Stomach smooth muscle (tissue), 2 donors: ENCODE measurements at regions not wholly inside any gene's neighbourhood (a gene's known extent, or its start where the extent isn't known, plus 50 kb on each side); places are given as distances from the start of the nearest gene placed in this dataset.

Experiments used
- H3K27ac ChIP-seq: one replicate; pipeline ENCODE4 v1.7.0; 2013; ENCODE audit warnings: mild to moderate bottlenecking, low read length, inconsistent platforms
- H3K27me3 ChIP-seq, 2 donors: one replicate each; pipeline ENCODE4 v1.7.0; 2013; ENCODE audit warnings: low read length in 2 of 2; ENCODE audit not compliant: insufficient read depth in 2 of 2, control insufficient read depth in 1 of 2
- H3K36me3 ChIP-seq, 2 donors: one replicate each; pipeline ENCODE4 v1.7.0; 2013; ENCODE audit warnings: low read length in 2 of 2; ENCODE audit not compliant: control insufficient read depth in 2 of 2, insufficient read depth in 2 of 2
- H3K4me1 ChIP-seq: one replicate; pipeline ENCODE4 v1.7.0; 2013; ENCODE audit warnings: low read length; ENCODE audit not compliant: control insufficient read depth, insufficient read depth
- H3K4me3 ChIP-seq, 2 donors: one replicate each; pipeline ENCODE4 v1.7.0; 2013; ENCODE audit warnings: low read length in 2 of 2
- H3K9ac ChIP-seq, 2 donors: one replicate each; pipeline ENCODE4 v1.7.0; 2013; ENCODE audit warnings: low read length in 2 of 2, mild to moderate bottlenecking in 1 of 2
- H3K9me3 ChIP-seq, 2 donors: one replicate each; pipeline ENCODE4 v1.7.0; 2013; ENCODE audit warnings: low read length in 2 of 2; ENCODE audit not compliant: control insufficient read depth in 2 of 2
- donor health status: healthy.
- donor health status: Pancreatic carcinoma.

DNA sequence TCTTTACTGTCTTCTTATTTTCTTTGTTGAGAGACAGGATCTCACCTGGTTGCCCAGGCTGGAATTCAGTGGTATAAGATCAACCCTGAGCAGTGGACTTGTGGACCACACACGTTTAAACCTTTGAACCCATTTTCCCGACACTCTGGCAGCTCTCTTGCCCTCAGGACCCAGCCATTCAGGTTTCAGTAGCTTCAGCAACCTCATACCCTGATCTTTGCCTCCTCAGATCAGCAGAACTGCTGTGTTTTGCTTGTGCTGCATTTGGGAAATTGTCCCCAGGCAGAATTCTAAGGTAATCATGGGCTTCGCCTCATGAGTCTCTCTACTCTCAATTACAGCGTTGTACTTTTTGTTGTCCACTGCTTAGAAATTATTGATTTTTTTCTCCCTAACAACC lies 317.6 kb upstream of the KIAA1217 start:
- Histone ChIP-seq H3K9ac (no peak overlapping the region), H3K27me3 (no peaks in the 10 kb centered on the region), H3K9me3 (no peaks in the 10 kb centered on the region), H3K36me3 (no peaks in the 10 kb centered on the region), H3K4me1 (no peaks in the 10 kb centered on the region), H3K27ac (no peak overlapping the region), H3K4me3 (no peak overlapping the region)

DNA sequence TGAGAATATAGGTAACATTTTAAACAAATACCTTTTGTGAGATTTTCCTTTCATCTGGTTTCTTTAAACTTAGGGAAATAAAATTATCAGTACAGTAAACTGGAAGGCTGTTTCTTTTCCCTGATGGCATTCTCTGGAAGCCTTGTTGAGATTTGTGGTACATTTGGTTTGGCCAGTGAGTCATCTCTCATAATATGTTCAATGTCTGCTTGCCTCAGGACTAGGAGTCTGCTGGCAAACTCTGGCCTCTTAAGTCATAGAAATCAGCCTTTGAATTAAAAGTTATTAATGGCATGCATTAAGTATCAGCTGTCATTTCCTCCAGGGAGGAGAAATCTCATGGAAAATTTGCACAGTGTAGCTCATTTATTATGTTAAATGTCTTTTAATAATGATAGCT lies 316.6 kb upstream of the KIAA1217 start:
- H3K27ac ChIP-seq, result no peak overlapping the region
- H3K36me3 ChIP-seq, result no peaks in the 10 kb centered on the region
- no peaks in the 10 kb centered on the region for H3K9me3 ChIP-seq
- no peaks in the 10 kb centered on the region for H3K27me3 ChIP-seq
- no peaks in the 10 kb centered on the region for H3K4me1 ChIP-seq
- H3K9ac ChIP-seq, result no peak overlapping the region
- no peak overlapping the region for H3K4me3 ChIP-seq

GRCh38 chr10:23897267-23897666 lies 311.7 kb upstream of the KIAA1217 start:
- no peak overlapping the region for H3K9ac ChIP-seq
- H3K36me3 ChIP-seq, result no peaks in the 10 kb centered on the region
- no peak overlapping the region for H3K27ac ChIP-seq
- H3K4me3 ChIP-seq, result no peak overlapping the region
- H3K27me3 ChIP-seq, result no peaks in the 10 kb centered on the region
- H3K4me1 ChIP-seq, result no peaks in the 10 kb centered on the region
- peaks cover 0 to 2% of the 10 kb centered on the region in 2 donors for H3K9me3 ChIP-seq

DNA sequence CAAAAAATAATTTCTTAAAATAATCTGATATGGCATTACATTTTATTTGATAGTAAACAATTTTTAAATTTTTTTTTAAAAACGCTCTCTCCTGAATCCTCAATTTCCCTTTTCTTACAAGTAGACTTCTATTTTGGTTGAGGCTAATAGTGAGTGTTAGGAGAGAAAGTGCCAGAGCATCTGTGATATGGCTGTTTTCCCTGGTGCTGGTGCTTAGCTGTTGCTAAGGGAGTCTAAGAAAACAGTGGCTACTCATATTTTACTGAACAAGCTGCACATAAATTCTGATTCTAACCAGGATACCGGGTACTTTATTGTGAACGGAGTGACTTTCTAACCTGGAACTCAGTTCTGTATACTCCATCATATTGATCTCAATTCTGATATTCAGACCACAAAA lies 311.1 kb upstream of the KIAA1217 start:
- Histone ChIP-seq H3K4me1 (no peaks in the 10 kb centered on the region), H3K36me3 (no peaks in the 10 kb centered on the region), H3K9me3 (peaks cover 0 to 2% of the 10 kb centered on the region in 2 donors), H3K4me3 (no peak overlapping the region), H3K27me3 (no peaks in the 10 kb centered on the region), H3K27ac (no peak overlapping the region), H3K9ac (no peak overlapping the region)

GRCh38 chr10:23899166-23899565 lies 309.8 kb upstream of the KIAA1217 start:
- H3K4me3 ChIP-seq, result no peak overlapping the region
- no peaks in the 10 kb centered on the region for H3K36me3 ChIP-seq
- H3K27me3 ChIP-seq, result no peaks in the 10 kb centered on the region
- no peaks in the 10 kb centered on the region for H3K4me1 ChIP-seq
- H3K9me3 ChIP-seq, result peaks cover 0 to 2% of the 10 kb centered on the region in 2 donors
- no peak overlapping the region for H3K27ac ChIP-seq
- no peak overlapping the region for H3K9ac ChIP-seq

DNA sequence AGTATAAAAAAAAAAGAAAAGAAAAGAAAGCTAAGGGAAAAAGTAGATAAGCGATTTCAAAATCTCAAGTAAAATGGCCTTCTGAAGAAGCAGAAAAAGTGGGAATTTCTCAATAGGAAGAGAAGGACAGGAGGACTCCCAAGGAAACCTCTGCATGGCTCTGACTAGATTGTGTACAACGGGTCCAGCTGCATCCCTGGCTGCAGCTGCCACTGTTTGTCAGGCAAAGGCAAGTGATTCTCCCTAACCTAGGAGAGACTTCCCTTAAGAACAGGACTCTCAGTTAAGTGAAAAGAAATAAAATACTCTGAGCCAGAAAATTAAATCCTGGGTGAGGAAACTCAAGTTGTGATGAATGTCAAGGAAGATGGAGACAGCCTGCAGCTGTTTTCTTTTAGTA lies 298.6 kb upstream of the KIAA1217 start:
- H3K4me1 ChIP-seq, result no peaks in the 10 kb centered on the region
- no peaks in the 10 kb centered on the region for H3K36me3 ChIP-seq
- no peaks in the 10 kb centered on the region for H3K27me3 ChIP-seq

DNA sequence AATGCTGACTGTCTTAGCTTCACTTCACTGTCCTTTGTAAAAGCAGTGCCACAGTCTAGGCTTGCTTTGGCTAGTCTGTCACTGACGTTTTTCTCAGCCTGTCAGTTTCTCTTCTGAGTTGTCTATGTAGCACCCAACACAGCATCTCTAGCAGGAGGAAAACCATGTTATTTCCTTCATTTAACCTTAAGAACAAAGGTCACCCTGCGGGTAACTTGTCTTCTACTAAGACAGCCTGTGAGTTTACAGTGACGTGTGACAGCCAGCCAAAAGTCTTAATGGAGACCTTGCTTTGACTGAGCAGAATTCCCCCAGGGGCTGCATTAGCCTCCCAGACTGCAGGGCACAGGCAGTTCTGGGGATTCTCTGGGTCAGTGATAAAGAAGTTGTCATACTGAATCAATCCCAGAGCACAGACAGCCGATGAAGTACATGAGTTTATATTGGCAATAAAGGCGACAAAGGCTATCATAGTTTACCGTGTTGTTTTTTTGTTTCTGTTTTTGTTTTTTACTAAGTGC lies 296.0 kb upstream of the KIAA1217 start:
- no peak overlapping the region for H3K27ac ChIP-seq
- no peak overlapping the region for H3K4me3 ChIP-seq
- H3K9ac ChIP-seq, result no peak overlapping the region
- no peaks in the 10 kb centered on the region for H3K36me3 ChIP-seq
- no peaks in the 10 kb centered on the region for H3K27me3 ChIP-seq
- H3K4me1 ChIP-seq, result no peaks in the 10 kb centered on the region
- peaks cover 0 to 9% of the 10 kb centered on the region in 2 donors for H3K9me3 ChIP-seq

More for the DNA sequence above, 298.6 kb upstream of the KIAA1217 start:
- Histone ChIP-seq H3K9ac (no peak overlapping the region), H3K4me3 (no peak overlapping the region), H3K27ac (no peak overlapping the region), H3K9me3 (peaks cover 0 to 9% of the 10 kb centered on the region in 2 donors)

DNA sequence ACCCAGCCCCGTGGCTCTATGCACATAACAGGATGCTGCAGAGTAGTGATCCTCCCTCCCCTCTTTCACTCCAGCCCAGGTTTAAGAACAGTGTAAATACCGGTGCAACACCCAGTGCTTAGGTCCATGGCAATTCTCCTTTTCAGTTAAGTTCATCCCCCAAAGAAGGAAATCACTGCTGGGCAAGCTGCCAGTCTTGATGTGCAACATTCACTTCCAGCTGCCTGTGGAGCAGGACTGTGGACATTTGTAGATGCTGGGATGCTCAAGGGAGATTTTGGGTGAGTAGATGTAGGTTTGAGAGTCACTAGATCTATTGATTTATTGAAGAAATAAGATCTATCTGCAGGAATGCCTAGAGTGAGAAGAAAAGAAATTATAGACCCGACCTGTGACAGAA lies 294.3 kb upstream of the KIAA1217 start:
- H3K4me3 ChIP-seq, result no peak overlapping the region
- no peaks in the 10 kb centered on the region for H3K27me3 ChIP-seq
- peaks cover 0 to 4% of the 10 kb centered on the region in 2 donors for H3K9me3 ChIP-seq
- H3K36me3 ChIP-seq, result no peaks in the 10 kb centered on the region
- H3K4me1 ChIP-seq, result no peaks in the 10 kb centered on the region
- no peak overlapping the region for H3K9ac ChIP-seq
- no peak overlapping the region for H3K27ac ChIP-seq

GRCh38 chr10:23917251-23917840 lies 291.6 kb upstream of the KIAA1217 start:
- H3K27ac ChIP-seq, result no peak overlapping the region
- peaks cover 0 to 5% of the 10 kb centered on the region in 2 donors for H3K9me3 ChIP-seq
- no peaks in the 10 kb centered on the region for H3K36me3 ChIP-seq
- H3K9ac ChIP-seq, result no peak overlapping the region
- no peaks in the 10 kb centered on the region for H3K4me1 ChIP-seq
- H3K4me3 ChIP-seq, result no peak overlapping the region
- no peaks in the 10 kb centered on the region for H3K27me3 ChIP-seq

DNA sequence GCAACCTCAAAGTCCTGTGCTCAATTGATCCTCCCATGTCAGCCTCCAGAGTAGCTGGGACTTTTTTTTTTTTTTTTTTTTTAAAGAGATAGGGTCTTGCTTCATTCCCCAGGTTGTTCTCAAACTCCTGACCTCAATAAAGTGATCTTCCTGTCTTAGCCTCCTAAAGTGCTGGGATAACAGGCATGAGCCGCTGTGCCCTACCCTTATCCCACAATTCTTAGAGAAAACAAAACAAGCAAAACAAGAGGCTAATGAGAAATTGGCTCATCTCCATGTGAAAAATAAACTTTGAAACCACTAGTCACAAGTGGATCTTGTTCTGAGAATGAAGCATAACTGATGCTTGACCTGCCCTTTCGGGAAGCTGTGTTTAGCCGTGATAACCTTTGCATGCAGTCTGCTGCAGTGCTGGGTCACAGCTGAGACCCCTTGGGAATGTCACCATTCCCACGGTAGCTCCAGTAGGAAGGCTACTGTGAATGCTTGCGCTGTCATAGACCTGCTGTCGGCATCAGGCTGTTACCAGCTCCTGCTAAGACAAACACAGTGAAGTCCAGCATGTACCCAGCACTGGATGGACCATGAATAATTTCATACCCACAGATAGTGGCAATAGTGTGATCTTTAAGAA lies 290.7 kb upstream of the KIAA1217 start:
- H3K9me3 ChIP-seq, result peaks cover 0 to 5% of the 10 kb centered on the region in 2 donors
- no peaks in the 10 kb centered on the region for H3K36me3 ChIP-seq
- H3K4me3 ChIP-seq, result no peak overlapping the region
- H3K9ac ChIP-seq, result no peak overlapping the region
- no peaks in the 10 kb centered on the region for H3K4me1 ChIP-seq
- H3K27me3 ChIP-seq, result no peaks in the 10 kb centered on the region
- H3K27ac ChIP-seq, result no peak overlapping the region

DNA sequence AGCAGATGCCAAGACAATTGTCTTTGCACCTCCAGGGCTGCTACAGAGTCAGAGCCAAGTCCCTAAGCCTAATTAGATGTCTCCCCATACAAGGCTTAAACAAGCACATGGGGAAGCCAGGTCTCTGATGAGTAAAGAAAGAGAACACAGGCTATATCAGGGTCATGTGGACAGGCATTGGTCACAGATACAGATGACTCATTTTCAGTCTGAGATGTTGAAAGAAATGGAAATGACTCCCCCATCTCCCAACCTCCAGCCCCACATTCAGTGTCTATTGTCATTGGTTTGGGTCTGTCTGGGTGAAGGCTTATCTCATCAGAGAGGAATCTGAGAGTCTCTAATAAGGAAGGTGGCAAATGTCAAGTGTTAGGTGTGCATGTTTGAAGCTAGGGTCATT lies 290.1 kb upstream of the KIAA1217 start:
- Histone ChIP-seq H3K27ac (no peak overlapping the region), H3K27me3 (no peaks in the 10 kb centered on the region), H3K4me1 (no peaks in the 10 kb centered on the region), H3K9me3 (peaks cover 0 to 5% of the 10 kb centered on the region in 2 donors), H3K9ac (no peak overlapping the region), H3K4me3 (no peak overlapping the region), H3K36me3 (no peaks in the 10 kb centered on the region)
